GM21825 (cell line): ENCODE measurements at regions not wholly inside any gene's neighbourhood (a gene's known extent, or its start where the extent isn't known, plus 50 kb on each side); places are given as distances from the start of the nearest gene placed in this dataset.

Experiments used
- ATAC-seq: cut with Tn5 transposase; IDR thresholded peaks from one replicate; pipeline ENCODE4 v1.9.1; 2021; ENCODE audit warnings: mild to moderate bottlenecking, moderate library complexity; ENCODE audit not compliant: unreplicated experiment

DNA sequence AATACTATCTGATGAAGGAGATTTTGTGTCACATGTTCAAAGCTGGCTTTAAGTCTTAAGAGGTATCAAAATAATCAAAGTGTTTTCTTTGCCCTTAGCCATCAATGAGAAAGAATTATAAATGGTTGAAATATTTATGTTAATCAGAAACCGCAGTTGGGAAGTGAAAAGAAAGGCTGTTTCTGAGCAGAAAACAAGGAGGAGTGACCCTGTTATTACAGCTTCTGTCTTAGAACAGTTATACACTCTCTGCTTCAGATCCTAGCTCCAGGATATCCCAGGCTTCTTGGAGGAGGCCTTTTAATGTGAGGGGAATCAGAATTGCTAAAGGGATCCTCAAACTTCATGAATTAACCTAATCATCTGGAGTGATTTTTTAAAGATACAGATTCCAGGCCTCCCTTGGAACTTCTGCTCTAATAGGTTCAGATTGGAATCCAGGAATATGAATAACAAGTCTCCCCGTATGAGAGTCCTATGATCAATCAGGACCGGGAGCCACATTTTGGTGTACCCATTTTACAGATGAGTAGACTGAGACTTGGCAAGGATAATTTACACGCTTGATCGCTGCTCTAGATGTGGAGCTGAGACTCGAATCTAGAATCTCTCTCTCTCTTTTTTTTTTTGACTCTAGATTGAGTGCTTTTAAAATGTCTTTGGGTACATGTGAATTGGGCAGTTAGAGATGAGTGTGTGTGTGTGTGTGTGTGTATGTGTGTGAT lies 50.8 kb upstream of the JAG1 start:
- ATAC-seq = no peak

DNA sequence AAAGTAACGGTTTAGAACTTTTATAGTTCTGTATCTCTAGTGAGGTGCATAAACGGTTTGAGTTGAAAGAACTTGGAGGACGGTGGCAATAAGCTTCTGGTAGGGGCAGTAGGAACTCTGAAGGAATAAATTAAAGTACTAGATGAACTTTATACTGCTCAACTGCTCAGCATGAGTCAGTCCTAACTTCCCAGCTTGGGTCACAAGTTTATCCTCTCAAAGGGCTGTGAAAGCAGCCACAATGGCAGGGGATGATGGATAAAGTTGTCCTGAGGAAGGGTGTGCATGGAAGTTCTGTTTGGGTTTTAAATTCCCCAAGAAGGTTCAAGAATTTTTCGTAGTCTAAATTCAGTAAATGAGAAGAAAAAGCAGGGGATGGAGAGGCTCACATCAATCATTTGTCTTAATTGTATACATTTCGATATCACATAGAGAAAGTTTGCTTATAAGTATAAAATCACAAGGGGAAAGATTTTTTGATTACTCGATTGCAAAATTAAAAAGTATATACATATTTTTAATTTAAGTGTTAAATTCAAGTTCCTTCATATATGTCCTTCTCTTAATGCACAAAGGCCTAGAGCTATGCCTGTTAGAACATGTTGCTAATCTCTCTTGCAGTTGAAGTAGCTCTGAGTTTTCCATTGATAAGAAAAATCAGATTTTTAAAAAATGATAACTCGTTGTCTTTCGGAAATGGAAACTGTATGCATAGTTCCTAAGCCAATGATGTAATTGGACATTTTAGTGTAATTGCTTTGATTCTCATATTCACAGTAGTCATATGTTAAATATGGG lies 55.3 kb upstream of the JAG1 start:
- ATAC-seq = no peak

DNA sequence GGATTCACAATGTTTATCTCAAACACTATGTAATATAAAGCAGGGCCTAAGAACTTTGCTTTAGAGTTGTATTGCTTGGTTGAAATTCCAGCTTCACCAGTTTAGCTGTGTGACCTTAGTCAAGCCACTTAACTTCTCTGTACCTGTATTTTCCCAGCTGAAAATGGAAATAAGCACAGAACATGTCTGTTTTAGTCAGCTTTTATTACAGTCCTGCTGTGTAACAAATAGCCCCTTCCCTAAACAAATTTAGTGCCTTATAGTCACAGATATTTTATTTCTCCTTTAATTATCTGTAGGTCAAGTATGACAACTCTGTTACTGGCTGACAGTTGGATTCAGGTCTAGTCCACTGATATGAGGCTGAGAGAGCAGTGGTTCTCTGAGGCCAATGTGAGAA lies 56.0 kb upstream of the JAG1 start:
- no peak for ATAC-seq

DNA sequence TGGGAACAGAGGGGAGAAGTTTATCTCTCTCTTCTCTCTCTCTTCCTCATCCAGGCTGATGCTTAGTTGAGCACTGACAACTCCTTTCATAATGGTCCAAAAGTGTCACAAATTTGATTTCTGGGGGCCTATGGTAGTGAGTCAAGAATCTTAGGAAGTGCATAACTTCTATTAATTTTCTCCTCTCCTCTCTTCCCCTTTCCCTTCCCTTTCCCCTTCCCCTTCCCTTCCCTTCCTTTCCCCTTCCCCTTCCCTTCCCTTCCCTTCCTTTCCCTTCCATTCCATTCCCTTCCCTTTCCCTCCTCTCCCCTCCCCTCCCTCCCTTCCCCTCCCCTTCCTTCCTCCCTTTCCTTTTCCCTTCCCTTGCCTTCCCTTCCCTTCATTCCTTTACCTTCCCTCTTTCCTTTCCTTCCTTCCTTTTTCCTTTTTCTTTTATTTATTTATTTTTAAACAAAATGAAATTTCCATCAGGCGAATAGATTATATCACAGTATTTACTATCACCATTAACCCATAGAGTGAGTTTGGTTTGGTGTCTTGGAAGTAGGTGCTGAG lies 56.9 kb upstream of the JAG1 start:
- ATAC-seq = no peak

DNA sequence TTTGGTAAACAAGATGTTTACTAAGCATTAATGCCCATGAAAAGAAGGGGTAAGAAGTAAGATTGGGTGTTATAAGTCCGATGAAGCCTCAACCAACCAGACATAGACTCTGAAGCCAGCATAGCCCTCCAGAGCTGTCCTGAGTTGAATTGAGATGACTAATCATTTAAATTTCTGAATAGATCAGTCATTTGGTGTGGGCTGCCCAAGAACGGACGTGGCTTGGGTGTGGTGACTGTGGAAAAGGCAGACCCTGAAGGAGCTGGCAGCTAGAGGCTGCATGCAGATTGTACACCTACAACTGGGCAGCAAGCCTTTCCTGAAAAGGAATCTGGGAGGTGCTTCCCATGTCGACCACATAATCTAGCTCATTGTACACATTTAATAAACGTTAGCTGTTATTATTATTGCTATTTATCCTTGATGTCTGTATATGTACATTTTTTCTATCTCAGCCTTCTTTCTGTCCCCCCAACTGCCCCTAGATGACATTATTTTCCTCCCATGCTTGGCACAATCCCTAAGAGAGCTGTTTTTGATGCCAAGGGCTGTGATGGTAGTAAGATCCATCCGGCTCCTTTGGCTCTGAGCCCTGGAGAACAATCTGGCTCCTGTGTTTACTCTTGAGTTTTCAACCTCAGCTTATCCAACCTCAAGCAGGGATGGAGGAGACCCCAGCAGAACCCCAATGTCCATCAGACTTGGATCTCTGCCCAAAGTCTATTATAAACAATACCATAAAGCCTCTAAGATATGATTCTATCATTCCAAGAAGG lies 57.6 kb upstream of the JAG1 start:
- ATAC-seq = no peak

DNA sequence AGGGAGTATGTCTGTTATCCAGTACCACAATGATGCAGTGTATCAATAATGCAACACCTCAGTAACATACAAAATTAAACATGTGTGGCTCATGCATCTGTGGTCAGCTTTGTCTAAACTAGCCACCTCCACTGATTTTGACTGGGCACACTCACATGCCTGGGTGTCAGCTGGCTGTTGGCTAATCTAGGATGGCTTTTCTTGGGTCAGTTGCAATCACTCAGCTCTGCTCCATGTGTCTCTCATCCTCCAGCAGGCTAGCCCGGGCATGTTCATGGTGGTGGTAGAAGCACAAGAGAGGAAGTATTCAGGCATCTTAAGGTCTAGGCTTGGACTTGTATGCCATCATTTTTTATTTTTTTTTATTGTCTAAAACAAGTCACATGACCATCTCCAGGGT lies 59.3 kb upstream of the JAG1 start:
- no peak for ATAC-seq

DNA sequence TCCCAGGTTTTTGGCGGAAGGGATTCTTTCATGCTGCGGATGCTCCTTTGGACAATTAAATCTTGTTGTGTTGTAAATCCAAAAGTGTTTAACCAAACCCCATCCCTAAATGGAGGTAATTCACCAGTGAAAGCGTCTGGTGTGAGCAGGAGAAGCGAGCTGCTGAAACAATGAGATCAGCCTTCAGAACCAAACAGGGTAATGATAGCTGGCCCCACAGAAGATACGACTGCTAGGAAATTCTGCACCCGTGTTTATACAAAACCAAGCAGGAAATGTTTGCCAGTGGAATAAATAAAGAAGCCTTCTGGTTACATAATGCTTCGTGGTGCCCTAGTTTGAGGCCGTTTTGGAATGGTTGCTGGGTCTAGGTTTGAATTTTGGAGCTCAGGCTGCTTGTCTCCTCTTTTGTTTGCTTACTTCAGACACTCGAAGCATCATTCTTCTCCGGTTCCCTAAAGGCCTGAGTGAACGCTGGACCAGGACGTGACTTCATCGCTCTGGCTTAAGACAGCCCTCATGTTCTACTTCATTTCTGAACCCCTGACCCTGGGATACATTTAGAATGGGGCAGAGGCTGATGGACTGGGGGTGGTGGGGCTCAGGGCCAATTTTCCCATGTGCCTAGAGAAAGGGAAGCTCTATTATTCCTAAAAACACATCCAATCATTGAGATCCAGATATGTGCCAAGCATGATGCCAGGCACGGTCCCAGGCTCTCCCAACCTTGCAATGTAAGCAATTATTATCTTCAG lies 61.6 kb upstream of the JAG1 start:
- no peak for ATAC-seq

DNA sequence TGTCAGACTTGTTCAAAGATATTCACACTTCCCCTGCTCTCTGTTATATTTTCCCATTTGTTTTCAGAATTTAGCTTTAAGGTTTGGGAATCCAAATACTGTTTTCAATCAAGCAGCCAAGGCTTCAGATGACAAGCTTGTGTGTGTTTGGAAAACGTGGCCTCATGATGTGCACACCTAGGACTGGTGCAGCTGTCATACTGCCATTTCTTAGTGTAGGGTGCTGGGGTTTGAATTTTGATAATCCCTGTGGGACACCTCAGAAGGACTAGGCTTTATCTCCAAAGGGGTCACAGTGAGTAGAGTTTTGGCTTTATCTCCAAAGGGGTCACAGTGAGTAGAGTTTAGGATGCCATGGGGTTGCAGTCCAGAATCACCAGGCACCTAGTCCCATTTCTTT lies 65.3 kb upstream of the JAG1 start:
- no peak for ATAC-seq

DNA sequence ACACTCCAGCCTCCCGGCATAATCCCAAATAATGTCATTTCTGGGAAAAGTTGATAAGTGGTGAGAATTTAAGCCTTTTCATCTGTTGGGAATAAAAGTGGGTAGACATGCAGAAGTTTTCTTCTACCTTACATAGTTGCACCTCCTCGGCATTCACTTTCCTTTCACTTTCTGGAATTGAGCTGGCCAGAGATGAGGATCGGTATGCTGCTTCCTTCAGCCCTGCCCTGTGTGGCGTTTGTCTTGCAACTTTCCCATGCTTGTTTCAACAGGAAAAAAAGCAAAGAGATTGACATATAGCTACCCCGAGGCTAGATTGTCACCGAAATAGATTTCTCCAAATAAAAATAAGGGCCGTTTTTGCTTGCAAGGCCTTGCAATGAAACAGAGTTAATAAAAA lies 65.8 kb upstream of the JAG1 start:
- no peak for ATAC-seq

DNA sequence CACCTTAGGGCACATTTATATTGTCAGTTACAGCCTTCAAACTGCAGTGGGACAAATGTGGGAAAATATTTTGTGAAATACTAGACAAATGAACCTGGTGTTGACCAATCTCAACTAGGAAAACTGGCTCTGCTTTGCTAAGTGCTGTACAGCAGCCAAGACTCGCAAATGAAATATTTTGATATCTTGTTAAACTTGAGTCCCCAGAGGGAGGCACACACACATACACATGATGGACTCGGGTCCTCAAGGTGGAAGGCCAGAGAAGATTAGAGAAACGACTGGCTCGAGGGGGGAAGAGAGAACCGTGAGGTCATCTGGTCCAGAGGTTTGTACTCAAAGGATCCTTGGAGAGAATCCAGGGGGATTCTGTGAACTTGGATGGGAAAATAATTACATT lies 67.3 kb upstream of the JAG1 start:
- ATAC-seq = no peak

DNA sequence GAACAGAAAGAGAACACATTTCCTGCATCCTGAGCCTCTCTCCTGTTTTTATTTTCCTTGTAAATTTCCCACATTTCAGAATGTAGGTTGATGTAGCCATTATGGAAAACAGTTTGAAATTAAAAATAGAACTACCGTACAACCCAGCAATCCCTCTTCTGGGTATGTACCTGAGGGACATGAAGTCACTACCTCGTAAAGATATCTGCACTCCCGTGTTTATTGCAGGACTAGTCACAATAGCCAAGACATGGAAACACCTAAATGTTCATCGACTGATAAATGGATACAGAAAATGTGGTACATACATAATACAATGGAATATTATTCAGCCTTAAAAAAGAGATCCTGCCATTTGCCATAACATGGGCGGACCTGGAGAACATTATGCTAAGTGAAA lies 72.0 kb upstream of the JAG1 start:
- no peak for ATAC-seq

DNA sequence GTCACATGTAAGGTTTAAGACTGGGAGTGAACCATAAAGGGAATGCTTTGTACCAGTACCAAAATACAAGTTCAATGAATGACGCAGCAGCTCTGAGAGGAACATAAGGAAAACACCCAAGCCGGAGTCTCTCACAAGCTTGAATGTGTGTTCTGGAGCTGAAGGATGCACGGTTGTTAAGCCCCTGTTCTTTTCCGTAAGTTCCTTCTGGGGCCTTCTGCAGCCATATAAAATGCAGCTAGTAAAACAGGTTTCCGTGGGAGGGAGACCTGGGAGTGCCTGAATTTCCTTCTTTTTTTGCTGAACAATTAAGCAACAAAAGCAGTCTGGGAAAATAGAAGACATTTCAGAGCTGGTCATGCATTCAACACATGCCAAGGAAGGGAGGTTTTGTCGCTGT lies 73.2 kb upstream of the JAG1 start:
- no peak for ATAC-seq

DNA sequence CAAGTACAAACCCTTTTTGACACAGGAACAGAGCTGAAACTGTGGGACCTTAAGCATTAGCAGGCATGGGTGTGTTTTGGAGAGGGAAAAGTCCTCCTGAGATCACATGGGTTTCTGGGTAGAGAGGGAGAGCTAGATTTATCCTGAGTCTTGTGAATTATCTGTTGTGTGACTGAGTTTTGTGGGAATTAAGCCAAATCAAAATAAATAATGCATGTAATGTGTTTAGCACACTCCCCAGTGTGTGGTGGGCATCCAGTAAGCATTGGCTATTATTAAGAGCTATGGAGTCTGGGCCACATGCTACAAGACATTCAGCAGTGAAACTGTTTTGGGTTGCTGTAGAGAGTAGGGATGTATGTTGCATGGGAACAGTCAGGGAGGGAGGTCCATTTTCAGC lies 75.3 kb upstream of the JAG1 start:
- ATAC-seq = no peak

DNA sequence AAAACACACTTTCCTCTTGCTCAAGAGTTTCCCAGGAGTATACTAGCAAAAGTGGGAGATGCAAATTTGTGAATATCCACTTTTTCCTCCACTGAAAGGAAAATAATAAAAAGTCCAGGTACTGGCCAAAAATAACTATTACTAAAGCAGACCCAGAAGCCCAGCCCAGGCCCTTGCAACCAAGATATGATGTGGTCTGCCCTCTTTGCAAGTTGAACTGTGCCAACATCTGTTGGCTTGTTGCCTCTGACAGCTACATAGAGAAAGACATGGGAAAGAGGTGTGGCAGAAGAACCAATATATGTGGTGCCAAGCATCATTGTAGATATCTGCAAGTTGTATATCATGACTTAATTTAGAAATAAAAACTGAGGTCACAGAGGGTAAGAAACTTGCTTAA lies 78.4 kb upstream of the JAG1 start:
- ATAC-seq = no peak

DNA sequence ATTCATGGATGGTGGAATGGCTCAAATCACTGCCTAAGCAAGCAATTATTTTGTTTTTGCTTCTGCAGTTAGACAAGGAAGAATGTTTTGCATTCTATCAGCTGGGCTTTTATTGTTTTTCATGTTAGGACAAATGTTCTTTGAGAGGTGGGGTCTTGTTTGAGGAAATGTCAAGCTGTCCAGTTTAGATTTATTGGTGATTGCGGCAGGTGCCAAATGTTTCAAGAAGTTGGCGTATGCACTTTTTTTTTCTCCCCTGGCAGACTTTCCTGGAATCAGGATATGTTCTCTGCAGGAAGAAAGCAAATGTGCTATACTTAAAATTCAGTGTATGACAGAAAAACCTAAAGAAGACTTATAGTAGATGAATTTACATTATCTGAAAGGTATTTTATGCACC lies 81.0 kb upstream of the JAG1 start:
- ATAC-seq = no peak

DNA sequence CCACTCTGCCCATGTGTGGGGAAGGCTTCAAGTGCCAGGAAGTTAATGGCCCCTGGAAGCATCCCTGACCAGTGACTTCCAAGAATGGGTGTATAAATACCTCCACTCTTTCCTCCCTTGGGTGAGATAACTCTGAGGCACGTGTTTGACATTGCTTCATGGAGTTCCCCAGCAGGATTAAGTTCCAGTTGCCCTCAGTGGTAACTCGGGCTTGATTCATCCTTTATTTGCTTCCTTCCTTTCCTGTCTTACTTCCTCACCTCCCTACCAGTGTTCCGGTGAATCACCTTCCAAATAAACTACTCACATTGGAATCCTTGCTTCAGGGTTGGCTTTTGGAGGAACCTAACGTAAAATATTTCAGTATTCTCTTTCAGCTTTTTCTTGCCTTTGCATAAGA lies 84.6 kb upstream of the JAG1 start:
- no peak for ATAC-seq

DNA sequence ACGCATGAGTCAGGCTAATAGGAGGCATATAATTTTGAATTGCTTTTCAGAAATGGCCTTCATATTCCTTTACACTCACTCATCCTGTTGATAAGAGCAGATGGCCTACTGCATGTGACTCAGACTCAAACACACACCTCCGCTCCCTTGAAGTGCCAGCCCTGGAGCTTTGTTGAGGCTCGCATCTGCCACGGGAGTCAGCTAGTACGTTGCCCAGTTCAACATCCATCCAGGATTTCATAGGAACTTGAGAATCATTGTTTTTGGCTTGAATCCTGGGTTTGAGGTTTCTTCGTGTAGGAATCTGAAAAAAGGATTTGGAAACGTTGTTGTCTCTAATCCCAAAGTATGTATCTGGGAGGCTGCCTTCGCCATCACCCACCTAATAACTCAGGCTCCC lies 87.4 kb upstream of the JAG1 start:
- no peak for ATAC-seq

DNA sequence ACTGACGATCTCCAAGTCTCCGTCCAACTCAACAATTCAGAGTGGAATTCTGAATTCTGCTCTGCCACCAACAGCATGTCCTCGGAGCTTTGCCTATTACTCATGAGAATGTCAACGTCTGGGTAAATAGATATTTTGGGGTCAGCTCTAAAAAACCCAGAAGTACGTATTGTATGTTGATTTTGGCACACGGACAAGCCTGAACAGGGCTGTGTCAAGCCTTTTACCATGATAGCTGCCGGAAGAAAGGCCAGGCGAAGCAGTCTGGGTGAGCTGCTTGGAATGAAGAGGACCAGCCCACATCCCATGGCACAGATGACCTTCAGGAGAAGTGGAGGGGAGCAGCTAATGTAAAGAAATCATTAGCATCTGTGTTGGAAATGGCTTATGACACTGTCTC lies 88.0 kb upstream of the JAG1 start:
- ATAC-seq = no peak

DNA sequence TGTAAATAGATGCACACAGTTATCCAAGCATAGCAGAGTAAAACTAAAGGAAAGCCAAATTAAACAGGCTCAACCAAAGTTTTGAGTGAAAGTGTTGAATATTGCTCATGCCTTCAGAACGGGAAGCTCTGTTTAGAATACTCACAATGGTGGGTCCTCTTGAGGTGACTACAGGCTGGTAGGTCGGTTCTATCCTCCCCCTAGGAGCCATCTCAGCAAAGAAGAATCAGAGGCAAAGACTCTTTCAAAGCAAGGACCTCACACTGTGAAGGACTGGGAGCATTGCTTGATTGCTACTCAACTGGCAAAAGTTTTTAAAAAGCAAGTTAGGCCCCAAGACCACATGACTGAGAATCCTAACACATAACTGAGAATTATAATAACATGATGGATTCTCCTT lies 88.4 kb upstream of the JAG1 start:
- no peak for ATAC-seq

DNA sequence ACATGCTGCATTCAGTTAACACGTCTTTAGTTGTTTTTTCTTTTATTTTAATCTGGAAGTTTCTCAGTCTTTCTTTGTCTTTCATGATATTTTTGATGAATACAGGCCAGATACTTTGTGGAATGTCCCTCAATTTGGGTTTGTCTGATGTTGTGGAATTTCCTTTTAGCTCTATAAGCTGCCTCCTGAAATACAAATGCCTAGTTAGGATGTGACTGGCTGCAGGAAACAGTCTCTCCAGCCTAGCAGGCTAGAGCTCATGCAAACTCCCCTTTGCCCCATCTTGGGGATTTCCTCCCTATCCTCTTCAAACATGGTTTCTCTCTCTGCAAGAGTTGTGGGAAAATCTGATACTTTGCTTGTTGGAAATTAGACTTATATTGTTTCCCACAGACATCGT lies 89.3 kb upstream of the JAG1 start:
- no peak for ATAC-seq

DNA sequence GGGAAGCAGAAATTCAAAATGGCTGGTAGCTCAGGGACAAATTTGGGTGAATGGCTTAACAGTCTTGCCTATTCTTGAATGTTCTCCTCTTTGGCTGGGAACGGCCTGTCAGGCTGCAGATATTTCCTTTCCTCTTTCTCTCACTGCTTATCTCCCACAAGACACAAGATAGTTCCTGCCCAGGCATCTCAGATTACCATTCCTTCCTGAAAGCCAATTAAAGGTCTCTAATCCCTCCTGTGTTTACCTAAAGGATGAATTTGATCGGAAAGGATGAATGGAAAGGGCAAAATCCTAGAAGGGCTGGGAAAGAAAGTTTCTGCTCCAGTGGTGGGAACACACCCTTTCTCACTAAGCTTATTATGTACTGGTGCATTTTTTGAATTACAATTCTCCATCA lies 95.9 kb upstream of the JAG1 start:
- ATAC-seq = no peak
